H1 (cell line): ENCODE measurements at regions not wholly inside any gene's neighbourhood (a gene's known extent, or its start where the extent isn't known, plus 50 kb on each side); places are given as distances from the start of the nearest gene placed in this dataset.

Source experiments
- CTCF ChIA-PET: fragments of 300-600 bp; sonication (Branson Sonifier 250); formaldehyde crosslinking; loops from one replicate; lab custom pipeline; 2021; ENCODE audit not compliant: partially characterized antibody; lab: Charles Lee
- POLR2A ChIA-PET: fragments of 300-600 bp; sonication (Branson Sonifier 250); formaldehyde crosslinking; loops from one replicate; lab custom pipeline; 2021; ENCODE audit warnings: inconsistent platforms; ENCODE audit not compliant: partially characterized antibody; lab: Charles Lee
- DNase-seq, 2 experiments: peaks; one replicate each; pipeline versions ENCODE4 v3.0.0 to v3.0.0-alpha.2; 2010 to 2022; ENCODE audit warnings: low spot score in 2 of 2, low read depth in 1 of 2, mixed read lengths in 1 of 2
- FAIRE-seq: peaks from 2 replicates; lab custom pipeline; 2011; peaks lifted over from hg19 to GRCh38; lab: Jason Lieb, UNC
- H2AFZ ChIP-seq: 2 replicates; pipeline ENCODE4 v1.8.1; 2012; ENCODE audit warnings: low read length, inconsistent platforms
- H2AK5ac ChIP-seq: 2 replicates; pipeline ENCODE4 v1.6.1; 2013; ENCODE audit warnings: low read depth, low read length
- H2BK120ac ChIP-seq: replicated peaks from 2 replicates; pipeline ENCODE3; 2013; ENCODE audit warnings: low read depth, low read length, inconsistent platforms
- H2BK12ac ChIP-seq: 2 replicates; pipeline ENCODE4 v1.6.1; 2013; ENCODE audit warnings: low read depth, low read length
- H2BK15ac ChIP-seq: 2 replicates; pipeline ENCODE4 v1.6.1; 2013; ENCODE audit warnings: low read length
- H2BK20ac ChIP-seq: 2 replicates; pipeline ENCODE4 v1.6.1; 2013; ENCODE audit warnings: low read length
- H2BK5ac ChIP-seq: 2 replicates; pipeline ENCODE4 v1.6.1; 2013; ENCODE audit warnings: low read depth, low read length
- H3K14ac ChIP-seq: 2 replicates; pipeline ENCODE4 v1.6.1; 2013; ENCODE audit warnings: inconsistent platforms; ENCODE audit not compliant: insufficient read length
- H3K18ac ChIP-seq: 2 replicates; pipeline ENCODE4 v1.6.1; 2013; ENCODE audit warnings: low read length; ENCODE audit errors: extremely low read depth
- H3K23ac ChIP-seq: 2 replicates; pipeline ENCODE4 v1.6.1; 2013; ENCODE audit warnings: inconsistent platforms; ENCODE audit not compliant: insufficient read length
- H3K23me2 ChIP-seq: 2 replicates; pipeline ENCODE4 v1.6.1; 2013; ENCODE audit warnings: low read depth, low read length
- H3K27ac ChIP-seq: 2 replicates; pipeline ENCODE4 v1.6.1; 2011; ENCODE audit warnings: low read depth, low read length, inconsistent platforms
- H3K27me3 ChIP-seq, 4 experiments: replicated peaks in 1 of 4; 1 replicate in 1 of 4; 2 replicates in 3 of 4; pipeline versions ENCODE4 v1.6.1 to v1.8.1; 2011 to 2013; ENCODE audit warnings: low read length in 3 of 4, mild to moderate bottlenecking in 3 of 4, inconsistent platforms in 2 of 4, mixed read lengths in 2 of 4, moderate library complexity in 1 of 4; ENCODE audit not compliant: control insufficient read depth in 3 of 4, insufficient read depth in 3 of 4; ENCODE audit errors: extremely low read depth in 1 of 4
- H3K36me3 ChIP-seq, 4 experiments: 2 replicates each; pipeline versions ENCODE4 v1.6.1 to v1.8.1; 2011 to 2013; ENCODE audit warnings: mild to moderate bottlenecking in 4 of 4, low read length in 3 of 4, moderate library complexity in 2 of 4, control low read depth in 1 of 4, inconsistent platforms in 1 of 4; ENCODE audit not compliant: insufficient read depth in 4 of 4, control insufficient read depth in 2 of 4
- H3K4ac ChIP-seq: replicated peaks from 2 replicates; pipeline ENCODE3; 2013; ENCODE audit warnings: low read length, low read depth, mixed read lengths, inconsistent platforms; ENCODE audit not compliant: insufficient read length
- H3K4me1 ChIP-seq, 4 experiments: replicated peaks in 1 of 4; 1 replicate in 1 of 4; 2 replicates in 3 of 4; pipeline versions ENCODE4 v1.6.1 to v1.8.1; 2011 to 2013; ENCODE audit warnings: low read length in 3 of 4, inconsistent platforms in 2 of 4, mixed read lengths in 1 of 4; ENCODE audit not compliant: insufficient read depth in 4 of 4, control insufficient read depth in 3 of 4
- H3K4me2 ChIP-seq, 2 experiments: 2 replicates each; pipeline versions ENCODE4 v1.6.1 to v1.8.1; 2011 to 2013; ENCODE audit warnings: low read depth in 2 of 2, low read length in 2 of 2, control low read depth in 1 of 2, inconsistent platforms in 1 of 2, mild to moderate bottlenecking in 1 of 2; ENCODE audit not compliant: insufficient read depth in 1 of 2
- H3K4me3 ChIP-seq, 4 experiments: fragments of 200-600, 300-600 bp in 1 of 4; sonication (generic), shearing (Covaris generic), sonication (Bioruptor Twin) in 1 of 4; 2 replicates each; pipeline versions ENCODE4 v1.5.1 to v1.8.1; 2011 to 2016; ENCODE audit warnings: low read length in 4 of 4, low read depth in 3 of 4, control low read depth in 2 of 4, inconsistent platforms in 2 of 4, mild to moderate bottlenecking in 2 of 4, mixed read lengths in 1 of 4, moderate library complexity in 1 of 4; ENCODE audit not compliant: insufficient read depth in 2 of 4; ENCODE audit errors: extremely low read depth in 1 of 4
- H3K56ac ChIP-seq: replicated peaks from 2 replicates; pipeline ENCODE3; 2013; ENCODE audit warnings: low read depth, mild to moderate bottlenecking, mixed read lengths, low read length, inconsistent platforms; ENCODE audit not compliant: insufficient read length
- H3K79me1 ChIP-seq: 2 replicates; pipeline ENCODE4 v1.6.1; 2013; ENCODE audit warnings: low read depth, low read length, control low read depth
- H3K79me2 ChIP-seq, 2 experiments: 2 replicates each; pipeline versions ENCODE4 v1.6.1 to v1.8.1; 2012 to 2013; ENCODE audit warnings: low read length in 2 of 2, mild to moderate bottlenecking in 2 of 2, inconsistent platforms in 1 of 2; ENCODE audit not compliant: insufficient read depth in 2 of 2, control insufficient read depth in 1 of 2
- H3K9ac ChIP-seq, 4 experiments: replicated peaks in 1 of 4; 1 replicate in 1 of 4; 2 replicates in 3 of 4; pipeline versions ENCODE4 v1.6.1 to v1.8.1; 2011 to 2013; ENCODE audit warnings: low read depth in 3 of 4, low read length in 3 of 4, control low read depth in 2 of 4, mild to moderate bottlenecking in 2 of 4, moderate library complexity in 2 of 4, inconsistent platforms in 1 of 4; ENCODE audit errors: extremely low read depth in 1 of 4
- H3K9me3 ChIP-seq, 2 experiments: 2 replicates each; pipeline versions ENCODE4 v1.6.1 to v1.8.1; 2012 to 2013; ENCODE audit warnings: mild to moderate bottlenecking in 2 of 2, moderate library complexity in 2 of 2, control low read depth in 1 of 2, inconsistent platforms in 1 of 2, low read depth in 1 of 2, low read length in 1 of 2, mixed read lengths in 1 of 2; ENCODE audit not compliant: insufficient read depth in 2 of 2
- H4K20me1 ChIP-seq, 2 experiments: replicated peaks in 1 of 2; 2 replicates each; pipeline versions ENCODE3 to v1.8.1; 2011 to 2013; ENCODE audit warnings: inconsistent platforms in 2 of 2, low read length in 2 of 2, mild to moderate bottlenecking in 1 of 2; ENCODE audit not compliant: insufficient read depth in 2 of 2, control insufficient read depth in 1 of 2
- H4K5ac ChIP-seq: 2 replicates; pipeline ENCODE4 v1.6.1; 2013; ENCODE audit warnings: low read length, low read depth, mixed read lengths, inconsistent platforms; ENCODE audit not compliant: insufficient read length
- H4K8ac ChIP-seq: 2 replicates; pipeline ENCODE4 v1.8.0; 2013; ENCODE audit warnings: mild to moderate bottlenecking, moderate library complexity, low read length, inconsistent platforms; ENCODE audit not compliant: insufficient read depth; ENCODE audit errors: extremely low read depth
- H4K91ac ChIP-seq: replicated peaks from 2 replicates; pipeline ENCODE3; 2013; ENCODE audit warnings: low read length, mixed read lengths, inconsistent platforms; ENCODE audit not compliant: insufficient read length
- ATF2 ChIP-seq: IDR thresholded peaks from 2 replicates; pipeline ENCODE4 v1.6.1; 2012; ENCODE audit warnings: low read length, inconsistent platforms
- BACH1 ChIP-seq: IDR thresholded peaks from 2 replicates; pipeline ENCODE4 v1.6.1; 2012; ENCODE audit warnings: low read length, improper control_type of control experiment
- BCL11A ChIP-seq, 2 experiments: IDR thresholded peaks; one replicate each; pipeline ENCODE4 v1.6.1; 2011; ENCODE audit warnings: low read depth in 2 of 2, low read length in 2 of 2, mild to moderate bottlenecking in 2 of 2
- BRCA1 ChIP-seq: IDR thresholded peaks from 2 replicates; pipeline ENCODE4 v1.6.1; 2012; ENCODE audit warnings: low read depth, low read length, improper control_type of control experiment
- CEBPB ChIP-seq: IDR thresholded peaks from 2 replicates; pipeline ENCODE4 v1.6.1; 2012; ENCODE audit warnings: low read depth, low read length
- CREB1 ChIP-seq: IDR thresholded peaks from 2 replicates; pipeline ENCODE4 v1.6.1; 2012; ENCODE audit warnings: inconsistent platforms
- E2F6 ChIP-seq: IDR thresholded peaks from 2 replicates; pipeline ENCODE4 v1.6.1; 2012; ENCODE audit warnings: inconsistent platforms
- EZH2 ChIP-seq: fragments of 200-600 bp; sonication (generic); IDR thresholded peaks from 2 replicates; pipeline ENCODE4 v1.7.1; 2012; ENCODE audit warnings: low read depth, mild to moderate bottlenecking, moderate library complexity, low read length, inconsistent platforms; ENCODE audit not compliant: severe bottlenecking
- FOSL1 ChIP-seq: IDR thresholded peaks from 2 replicates; pipeline ENCODE4 v1.6.1; 2011; ENCODE audit warnings: mild to moderate bottlenecking, low read depth, low read length, moderate library complexity; ENCODE audit not compliant: insufficient read depth
- SIRT6 ChIP-seq: IDR thresholded peaks from one replicate; pipeline ENCODE4 v1.7.1; 2012; ENCODE audit warnings: low read length, inconsistent platforms
- SP2 ChIP-seq: IDR thresholded peaks from 2 replicates; pipeline ENCODE4 v1.6.1; 2012; ENCODE audit warnings: mild to moderate bottlenecking, low read length, inconsistent platforms
- TAF1 ChIP-seq: IDR thresholded peaks from 2 replicates; pipeline ENCODE4 v1.6.1; 2011; ENCODE audit warnings: mild to moderate bottlenecking, low read depth, low read length
- TAF7 ChIP-seq: optimal IDR thresholded peaks from 2 replicates; pipeline ENCODE3; 2011; ENCODE audit warnings: low read depth, mild to moderate bottlenecking, inconsistent platforms, low read length, moderate library complexity, borderline replicate concordance
- ZNF274 ChIP-seq: IDR thresholded peaks from 2 replicates; pipeline ENCODE4 v1.7.0; 2012; ENCODE audit warnings: low read length, borderline replicate concordance; ENCODE audit errors: extremely low read depth
- WGBS, 2 experiments: shearing (Covaris generic) in 1 of 2; methylation state at CpG; one replicate each; pipeline versions ENCODE4 v1.1.6 to v1.1.7; 2013 to 2015; ENCODE audit warnings: low lambda C conversion rate in 2 of 2, mixed read lengths in 2 of 2, inconsistent platforms in 1 of 2, low coverage in 1 of 2, missing lambda C conversion rate in 1 of 2; ENCODE audit not compliant: insufficient replicate concordance in 2 of 2, insufficient coverage in 1 of 2, insufficient read length in 1 of 2; ENCODE audit errors: extremely low coverage in 1 of 2, missing lambda C conversion rate in 1 of 2; 5-methylcytosine and 5-hydroxymethylcytosine counted together

GRCh38 chr5:40043916-40044315 lies 619.1 kb upstream of the DAB2 start:
- no peak overlapping the region for H3K18ac ChIP-seq
- no peak overlapping the region for H3K4me2 ChIP-seq
- no peak for DNase-seq
- H3K27ac ChIP-seq, result no peak overlapping the region
- no peak overlapping the region for H2AFZ ChIP-seq
- no peaks in the 10 kb centered on the region for H3K79me2 ChIP-seq
- H3K23ac ChIP-seq, result no peak overlapping the region
- H3K4me3 ChIP-seq, result no peak overlapping the region
- peaks cover 2% of the 10 kb centered on the region; the same call in 1 of the 2 replicates for H3K23me2 ChIP-seq
- H3K4ac ChIP-seq, result no peak overlapping the region
- H2BK20ac ChIP-seq, result no peak overlapping the region
- H2BK120ac ChIP-seq, result no peak overlapping the region
- no peak overlapping the region for H3K14ac ChIP-seq
- no peak overlapping the region for H2BK12ac ChIP-seq
- WGBS, 2 experiments, result 94% methylated on average over 6 of the region's 8 CpGs; no CpG with 5 or more reads in 1 of the 2 experiments
- H3K9me3 ChIP-seq, result no peaks in the 10 kb centered on the region
- H4K8ac ChIP-seq, result no peak overlapping the region
- H3K79me1 ChIP-seq, result no peaks in the 10 kb centered on the region
- CTCF ChIA-PET, result interaction anchor here (0.7 kb wide), 1 partner anchor 180 kb away, joined by 3 read pairs; no protein-coding TSS in a partner anchor
- H3K4me1 ChIP-seq, result no peaks in the 10 kb centered on the region
- no peak overlapping the region for H4K91ac ChIP-seq
- no peaks in the 10 kb centered on the region for H4K20me1 ChIP-seq
- POLR2A ChIA-PET, result no interaction called here
- H2BK15ac ChIP-seq, result no peak overlapping the region
- H2AK5ac ChIP-seq, result no peak overlapping the region
- H4K5ac ChIP-seq, result no peak overlapping the region
- no peaks in the 10 kb centered on the region for H3K27me3 ChIP-seq
- no peak overlapping the region for H3K56ac ChIP-seq
- H2BK5ac ChIP-seq, result no peak overlapping the region
- no peak overlapping the region for H3K9ac ChIP-seq
- no peaks in the 10 kb centered on the region for H3K36me3 ChIP-seq
- FAIRE-seq, result no peak
- TF ChIP-seq TAF7 (no peak), BCL11A (IDR thresholded peaks at IDR 0.05; ENCODE audit: low read depth in 2 of 2, low read length in 2 of 2) (no peak), BACH1 (no peak), E2F6 (no peak), CEBPB (no peak), SIRT6 (no peak), FOSL1 (no peak), TAF1 (no peak), SP2 (no peak), EZH2 (no peak), ZNF274 (no peak), ATF2 (no peak), BRCA1 (no peak), CREB1 (no peak)
